Prostate gland (tissue), 2 donors: ENCODE measurements at regions not wholly inside any gene's neighbourhood (a gene's known extent, or its start where the extent isn't known, plus 50 kb on each side); places are given as distances from the start of the nearest gene placed in this dataset.

Experiments used
- DNase-seq: peaks from one replicate; pipeline ENCODE4 v3.0.0-alpha.2; 2019; ENCODE audit warnings: low spot score
- H3K27ac ChIP-seq, 2 donors: fragments of 200-600 bp; sonication (generic); 2 replicates each; pipeline ENCODE4 v1.5.1; 2017 to 2019
- H3K27me3 ChIP-seq: fragments of 200-600 bp; sonication (generic); replicated peaks from 2 replicates; pipeline ENCODE4 v1.5.1; 2019; ENCODE audit not compliant: insufficient read depth
- H3K36me3 ChIP-seq, 2 donors: fragments of 200-600 bp; sonication (generic); 1 replicate in 1 of 2; 2 replicates in 1 of 2; pipeline versions ENCODE4 v1.5.1 to v1.8.1; 2017 to 2019
- H3K4me1 ChIP-seq: fragments of 200-600 bp; sonication (generic); replicated peaks from 2 replicates; pipeline ENCODE4 v1.5.1; 2019
- H3K4me3 ChIP-seq, 2 donors: fragments of 200-600 bp; sonication (generic); 2 replicates each; pipeline ENCODE4 v1.5.1; 2017 to 2019
- H3K9me3 ChIP-seq: fragments of 200-600 bp; sonication (generic); 2 replicates; pipeline ENCODE4 v1.5.1; 2017
- CTCF ChIP-seq, 4 experiments: fragments of 200-600 bp in 2 of 4; fragments of 450-650 bp in 2 of 4; sonication (generic) in 2 of 4; IDR thresholded peaks; 1 replicate in 3 of 4; 2 replicates in 1 of 4; pipeline ENCODE4 v1.5.1; 2016 to 2019; ENCODE audit warnings: antibody characterized with exemption in 4 of 4, mild to moderate bottlenecking in 2 of 4, moderate library complexity in 2 of 4
- POLR2A ChIP-seq: fragments of 450-650 bp; IDR thresholded peaks from one replicate; pipeline ENCODE4 v1.6.1; 2016; ENCODE audit warnings: antibody characterized with exemption, mild to moderate bottlenecking
- POLR2AphosphoS5 ChIP-seq: sonication (generic); formaldehyde crosslinking; IDR thresholded peaks from one replicate; pipeline ENCODE4 v1.6.1; 2017; ENCODE audit warnings: antibody characterized with exemption
- WGBS: methylation state at CpG from one replicate; pipeline ENCODE4 v1.1.5; 2018; 5-methylcytosine and 5-hydroxymethylcytosine counted together
- intact Hi-C: fragments of 100-400 bp; cut with DNase I; formaldehyde crosslinking; loops from one replicate; pipeline ENCODE4 v1.14.2; 2022

- TF ChIP-seq CTCF (IDR thresholded peaks at IDR 0.05): no peak
- TF ChIP-seq POLR2AphosphoS5: no peak
- TF ChIP-seq POLR2A: no peak
- Histone ChIP-seq H3K27ac (no peak overlapping the region), H3K4me3 (no peak overlapping the region), H3K4me1 (no peaks in the 10 kb centered on the region), H3K27me3 (no peaks in the 10 kb centered on the region), H3K36me3 (no peaks in the 10 kb centered on the region), H3K9me3 (no peaks in the 10 kb centered on the region)
- DNase-seq: no peak
- 76% methylated on average over 2 of the region's 2 CpGs for WGBS
- intact Hi-C loops: no loop called here
These were observed 726.0 kb downstream of the DNAH5 start for GRCh38 chr5:13218518-13218917.

DNA sequence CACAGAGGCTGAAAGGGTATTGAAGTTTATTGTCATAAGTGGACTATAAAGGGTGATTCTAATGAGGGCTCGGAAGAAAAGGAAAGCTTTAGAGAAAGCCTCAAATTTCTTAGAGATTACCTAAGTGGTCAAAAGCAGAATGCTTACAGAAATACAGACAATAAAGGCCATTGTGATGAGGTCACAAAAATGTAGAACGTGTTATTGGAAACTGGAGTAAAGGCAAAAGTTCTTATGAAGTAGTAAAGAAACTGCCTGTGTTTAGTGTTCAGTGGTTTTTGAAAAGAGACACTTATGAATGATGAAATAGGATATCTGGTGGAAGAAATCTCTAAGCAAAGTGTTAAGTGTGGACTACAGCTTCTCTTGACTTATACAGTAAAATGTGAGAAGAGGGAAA is 726.9 kb downstream of the DNAH5 start:
- TF ChIP-seq POLR2AphosphoS5 (no peak), POLR2A (no peak), CTCF (IDR thresholded peaks at IDR 0.05) (no peak)
- no peak for DNase-seq
- H3K27me3 ChIP-seq: no peaks in the 10 kb centered on the region
- no peaks in the 10 kb centered on the region for H3K9me3 ChIP-seq
- H3K27ac ChIP-seq: no peak overlapping the region
- intact Hi-C loops: no loop called here
- no peaks in the 10 kb centered on the region for H3K4me1 ChIP-seq
- 24% methylated on average over 2 of the region's 2 CpGs for WGBS
- no peaks in the 10 kb centered on the region for H3K36me3 ChIP-seq
- no peak overlapping the region for H3K4me3 ChIP-seq

DNA sequence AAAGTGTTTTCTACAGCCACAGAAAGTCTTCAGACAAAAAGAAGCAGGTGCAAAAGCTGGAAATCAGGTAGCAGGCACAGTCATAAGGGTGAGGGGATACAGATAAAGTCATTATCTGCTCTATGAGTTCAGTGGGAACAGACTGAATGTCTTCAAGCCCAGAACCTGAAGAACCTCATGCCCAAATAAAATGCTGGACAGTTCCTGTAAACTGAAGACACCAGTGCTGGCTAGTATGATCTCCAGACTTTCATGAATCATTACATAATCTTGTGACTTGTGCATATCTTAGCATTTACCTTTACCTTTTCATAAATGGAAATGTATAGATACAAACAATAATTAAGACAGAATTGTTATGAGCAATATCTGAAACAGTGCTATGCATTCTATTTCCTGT is 728.7 kb downstream of the DNAH5 start:
- H3K36me3 ChIP-seq: no peaks in the 10 kb centered on the region

DNA sequence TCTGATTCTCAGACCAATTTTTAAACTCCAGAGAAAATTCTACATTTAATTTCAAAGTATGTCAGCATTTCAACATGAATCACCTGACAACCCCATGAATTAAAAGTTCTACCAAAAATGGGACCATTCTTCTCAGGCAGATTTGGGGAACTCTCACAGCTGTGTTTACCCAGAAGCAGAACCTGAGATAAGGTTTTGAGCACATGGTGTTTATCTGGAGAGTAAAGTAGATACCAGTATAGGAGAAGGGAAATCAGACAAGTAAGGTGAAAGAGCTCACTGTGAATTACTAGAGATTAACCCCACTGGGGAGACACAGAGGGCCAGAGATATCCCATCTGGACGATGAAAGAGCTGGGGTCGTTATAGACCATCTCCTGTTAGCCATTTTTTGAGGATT is 729.1 kb downstream of the DNAH5 start:
- H3K4me3 ChIP-seq: no peak overlapping the region
- DNase-seq: no peak
- H3K27ac ChIP-seq: no peak overlapping the region
- H3K4me1 ChIP-seq: no peaks in the 10 kb centered on the region
- 49% methylated on average over 2 of the region's 2 CpGs for WGBS
- no peaks in the 10 kb centered on the region for H3K9me3 ChIP-seq
- TF ChIP-seq CTCF (IDR thresholded peaks at IDR 0.05): no peak
- TF ChIP-seq POLR2A: no peak
- no peak for TF ChIP-seq POLR2AphosphoS5
- intact Hi-C loops: no loop called here
- H3K27me3 ChIP-seq: no peaks in the 10 kb centered on the region
- H3K36me3 ChIP-seq: no peaks in the 10 kb centered on the region

More for the DNA sequence above, 728.7 kb downstream of the DNAH5 start:
- Histone ChIP-seq H3K4me1 (no peaks in the 10 kb centered on the region), H3K9me3 (no peaks in the 10 kb centered on the region), H3K4me3 (no peak overlapping the region), H3K27ac (no peak overlapping the region), H3K27me3 (no peaks in the 10 kb centered on the region)
- DNase-seq: no peak
- intact Hi-C loops: no loop called here
- TF ChIP-seq POLR2AphosphoS5: no peak
- TF ChIP-seq CTCF (IDR thresholded peaks at IDR 0.05): no peak
- no peak for TF ChIP-seq POLR2A

DNA sequence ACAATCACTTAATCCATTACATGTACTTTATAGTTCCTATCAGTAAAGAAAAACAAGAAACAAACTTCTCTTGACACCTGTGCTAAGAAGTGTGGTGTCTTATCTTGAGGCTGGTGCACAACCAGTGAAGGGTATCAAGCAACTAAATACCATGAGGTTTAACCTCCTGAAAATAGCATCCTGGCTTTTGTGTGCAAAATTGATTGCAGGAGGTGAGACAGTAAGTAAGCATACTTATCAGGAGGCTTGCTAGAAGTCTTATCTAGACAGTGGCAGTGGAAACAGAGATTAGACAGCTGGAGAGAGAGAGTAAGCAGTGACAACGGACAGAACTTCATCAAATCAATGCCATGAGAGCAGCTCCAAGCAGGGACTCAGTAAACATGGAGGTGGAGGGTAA is 730.3 kb downstream of the DNAH5 start:
- H3K4me3 ChIP-seq: no peak overlapping the region
- no peaks in the 10 kb centered on the region for H3K27me3 ChIP-seq
- WGBS: 13% methylated on average over 1 of the region's 1 CpG
- H3K36me3 ChIP-seq: no peaks in the 10 kb centered on the region
- no peak for DNase-seq
- TF ChIP-seq POLR2A (no peak), CTCF (IDR thresholded peaks at IDR 0.05) (no peak), POLR2AphosphoS5 (no peak)
- no peaks in the 10 kb centered on the region for H3K9me3 ChIP-seq
- no peak overlapping the region for H3K27ac ChIP-seq
- intact Hi-C loops: no loop called here
- no peaks in the 10 kb centered on the region for H3K4me1 ChIP-seq
